ENCODE measurements at regions not wholly inside any gene's neighbourhood (a gene's known extent, or its start where the extent isn't known, plus 50 kb on each side); places are given as distances from the start of the nearest gene placed in this dataset.

GRCh38 chr11:39462506-39462905 is 1996.9 kb downstream of the LRRC4C start:
- no peaks in the 10 kb centered on the region for H3K36me3 ChIP-seq (ENCODE audit: control insufficient read depth, insufficient read depth, low read length)
- no peak for DNase-seq (ENCODE audit: extremely low read depth, insufficient read length)
- no peak overlapping the region for H3K4me3 ChIP-seq (replicated peaks; ENCODE audit: low read depth, low read length)
- no peaks in the 10 kb centered on the region for H3K27me3 ChIP-seq (replicated peaks; ENCODE audit: control insufficient read depth, insufficient read depth, low read length)
- TF ChIP-seq, protein P1, sequence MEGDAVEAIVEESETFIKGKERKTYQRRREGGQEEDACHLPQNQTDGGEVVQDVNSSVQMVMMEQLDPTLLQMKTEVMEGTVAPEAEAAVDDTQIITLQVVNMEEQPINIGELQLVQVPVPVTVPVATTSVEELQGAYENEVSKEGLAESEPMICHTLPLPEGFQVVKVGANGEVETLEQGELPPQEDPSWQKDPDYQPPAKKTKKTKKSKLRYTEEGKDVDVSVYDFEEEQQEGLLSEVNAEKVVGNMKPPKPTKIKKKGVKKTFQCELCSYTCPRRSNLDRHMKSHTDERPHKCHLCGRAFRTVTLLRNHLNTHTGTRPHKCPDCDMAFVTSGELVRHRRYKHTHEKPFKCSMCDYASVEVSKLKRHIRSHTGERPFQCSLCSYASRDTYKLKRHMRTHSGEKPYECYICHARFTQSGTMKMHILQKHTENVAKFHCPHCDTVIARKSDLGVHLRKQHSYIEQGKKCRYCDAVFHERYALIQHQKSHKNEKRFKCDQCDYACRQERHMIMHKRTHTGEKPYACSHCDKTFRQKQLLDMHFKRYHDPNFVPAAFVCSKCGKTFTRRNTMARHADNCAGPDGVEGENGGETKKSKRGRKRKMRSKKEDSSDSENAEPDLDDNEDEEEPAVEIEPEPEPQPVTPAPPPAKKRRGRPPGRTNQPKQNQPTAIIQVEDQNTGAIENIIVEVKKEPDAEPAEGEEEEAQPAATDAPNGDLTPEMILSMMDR (IDR thresholded peaks at IDR 0.05; ENCODE audit: insufficient read depth, low read length, poor library complexity, severe bottlenecking): no peak

DNA sequence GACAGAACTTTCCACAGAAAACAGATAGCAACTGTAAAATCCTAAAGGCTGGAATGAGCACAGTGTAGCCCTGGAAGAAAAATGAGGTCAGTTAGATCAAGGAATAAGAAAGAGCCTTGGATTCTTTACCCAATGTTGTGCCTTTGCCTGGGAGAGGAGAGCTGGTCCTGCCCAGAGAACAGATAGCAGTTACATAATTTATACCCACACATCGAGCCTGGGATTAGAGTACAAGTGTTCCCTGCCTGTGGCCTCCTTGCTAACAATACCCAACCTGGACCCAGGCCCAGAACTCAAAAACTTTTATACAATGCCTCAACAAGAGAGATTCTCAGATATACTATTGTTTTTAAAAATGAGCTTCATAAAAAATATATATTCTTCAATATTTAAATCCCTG is 1998.4 kb downstream of the LRRC4C start:
- TF ChIP-seq, protein P1 (IDR thresholded peaks at IDR 0.05; ENCODE audit: insufficient read depth, low read length, poor library complexity, severe bottlenecking): no peak
- no peaks in the 10 kb centered on the region for H3K36me3 ChIP-seq (ENCODE audit: control insufficient read depth, insufficient read depth, low read length)

GRCh38 chr11:39459606-39460005 is 1999.8 kb downstream of the LRRC4C start:
- TF ChIP-seq, protein P1 (IDR thresholded peaks at IDR 0.05; ENCODE audit: insufficient read depth, low read length, poor library complexity, severe bottlenecking): no peak
- no peak overlapping the region for H3K4me3 ChIP-seq (replicated peaks; ENCODE audit: low read depth, low read length)
- H3K27me3 ChIP-seq (replicated peaks; ENCODE audit: control insufficient read depth, insufficient read depth, low read length): no peaks in the 10 kb centered on the region
- DNase-seq (ENCODE audit: extremely low read depth, insufficient read length): no peak
- H3K36me3 ChIP-seq (ENCODE audit: control insufficient read depth, insufficient read depth, low read length): no peaks in the 10 kb centered on the region

More for the DNA sequence above, 1998.4 kb downstream of the LRRC4C start:
- Histone ChIP-seq H3K27me3 (replicated peaks; ENCODE audit: control insufficient read depth, insufficient read depth, low read length) (no peaks in the 10 kb centered on the region), H3K4me3 (replicated peaks; ENCODE audit: low read depth, low read length) (no peak overlapping the region)
- no peak for DNase-seq (ENCODE audit: extremely low read depth, insufficient read length)

GRCh38 chr11:39458481-39458880 is 2001.0 kb downstream of the LRRC4C start:
- TF ChIP-seq, protein P1 (IDR thresholded peaks at IDR 0.05; ENCODE audit: insufficient read depth, low read length, poor library complexity, severe bottlenecking): no peak
- DNase-seq (ENCODE audit: extremely low read depth, insufficient read length): no peak
- H3K4me3 ChIP-seq (replicated peaks; ENCODE audit: low read depth, low read length): no peak overlapping the region
- H3K36me3 ChIP-seq (ENCODE audit: control insufficient read depth, insufficient read depth, low read length): no peaks in the 10 kb centered on the region
- H3K27me3 ChIP-seq (replicated peaks; ENCODE audit: control insufficient read depth, insufficient read depth, low read length): no peaks in the 10 kb centered on the region

DNA sequence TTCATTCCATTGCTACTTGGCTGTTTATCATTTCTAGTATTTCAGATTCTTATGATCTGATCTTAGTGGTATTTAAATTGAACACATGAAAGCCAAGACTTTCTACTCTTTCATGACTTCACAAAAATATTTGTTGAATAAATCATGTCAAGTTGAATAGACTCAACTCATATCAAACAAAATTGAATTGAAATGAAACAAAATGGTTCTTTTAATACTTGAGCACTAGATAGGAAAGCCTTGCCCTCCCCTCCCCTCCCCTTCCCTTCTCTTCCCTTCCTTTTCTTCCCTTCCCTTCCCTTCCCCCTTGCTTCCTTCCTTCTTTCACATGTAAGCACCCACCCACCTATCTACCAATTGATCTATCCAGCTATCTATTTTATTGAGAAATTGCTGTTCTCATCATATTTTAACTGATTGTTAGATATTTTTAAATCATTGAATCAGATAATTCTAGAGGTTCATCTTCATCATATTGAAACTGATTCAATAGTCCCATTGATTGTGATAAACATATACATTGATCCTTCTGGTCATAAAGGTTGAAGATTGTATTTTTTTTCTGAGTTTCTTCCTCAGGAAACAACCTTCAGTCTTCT is 2015.9 kb downstream of the LRRC4C start:
- TF ChIP-seq, protein P1 (IDR thresholded peaks at IDR 0.05; ENCODE audit: insufficient read depth, low read length, poor library complexity, severe bottlenecking): no peak
- Histone ChIP-seq H3K36me3 (ENCODE audit: control insufficient read depth, insufficient read depth, low read length) (no peaks in the 10 kb centered on the region), H3K27me3 (replicated peaks; ENCODE audit: control insufficient read depth, insufficient read depth, low read length) (no peaks in the 10 kb centered on the region), H3K4me3 (replicated peaks; ENCODE audit: low read depth, low read length) (no peak overlapping the region)
- DNase-seq (ENCODE audit: extremely low read depth, insufficient read length): no peak

DNA sequence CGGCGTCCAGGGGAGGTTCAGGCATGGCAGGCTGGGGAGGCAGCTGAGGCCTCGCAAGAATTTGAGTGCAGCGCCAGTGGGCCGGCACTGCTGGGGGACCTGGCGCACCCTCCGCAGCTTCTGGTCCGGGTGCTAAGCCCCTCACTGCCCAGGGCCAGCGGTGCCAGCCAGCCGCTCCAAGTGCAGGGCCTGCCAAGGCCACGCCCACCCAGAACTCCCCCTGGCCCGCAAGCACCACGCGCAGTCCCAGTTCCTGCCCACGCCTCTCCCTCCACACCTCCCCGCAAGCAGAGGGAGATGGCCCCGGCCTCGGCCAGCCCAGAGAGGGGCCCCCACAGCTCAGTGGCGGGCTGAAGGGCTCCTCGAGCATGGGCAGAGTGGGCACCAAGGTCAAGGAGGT is 2017.3 kb downstream of the LRRC4C start:
- Histone ChIP-seq H3K36me3 (ENCODE audit: control insufficient read depth, insufficient read depth, low read length) (no peaks in the 10 kb centered on the region), H3K4me3 (replicated peaks; ENCODE audit: low read depth, low read length) (no peak overlapping the region), H3K27me3 (replicated peaks; ENCODE audit: control insufficient read depth, insufficient read depth, low read length) (no peaks in the 10 kb centered on the region)
- DNase-seq (ENCODE audit: extremely low read depth, insufficient read length): no peak
- TF ChIP-seq, protein P1 (IDR thresholded peaks at IDR 0.05; ENCODE audit: insufficient read depth, low read length, poor library complexity, severe bottlenecking): no peak

All from GM06990 (cell line).